ENCODE measurements at regions not wholly inside any gene's neighbourhood (a gene's known extent, or its start where the extent isn't known, plus 50 kb on each side); places are given as distances from the start of the nearest gene placed in this dataset.

DNA sequence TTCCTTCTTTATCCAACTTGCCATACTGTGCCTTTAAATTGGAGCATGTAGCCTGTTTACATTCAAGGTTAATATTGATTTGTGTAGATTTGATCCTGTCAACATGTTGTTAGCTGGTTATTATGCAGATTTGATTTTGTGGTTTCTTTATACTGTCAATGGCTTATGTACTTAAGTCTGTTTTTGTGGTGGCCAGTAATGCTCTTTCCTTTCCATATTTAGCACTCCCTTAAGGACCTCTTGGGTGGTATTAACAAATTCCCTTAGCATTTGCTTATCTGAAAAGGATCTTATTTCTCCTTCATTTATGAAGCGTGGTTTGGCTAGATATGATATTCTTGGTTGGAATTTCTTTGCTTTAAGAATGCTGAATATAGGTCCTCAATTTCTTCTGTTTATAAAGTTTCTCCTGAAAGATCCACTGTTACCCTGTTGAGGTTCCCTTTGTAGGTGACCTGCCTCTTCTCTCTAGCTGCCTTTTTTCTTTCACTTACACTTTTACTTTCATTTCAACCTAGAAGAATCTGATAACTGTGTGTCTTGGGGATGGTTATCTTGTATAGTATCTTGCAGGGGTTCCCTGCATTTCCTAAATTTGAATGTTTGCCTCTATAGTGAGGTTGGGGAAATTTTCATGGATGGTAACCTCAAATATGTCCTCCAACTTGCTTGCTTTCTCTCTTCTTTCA is 86.9 kb upstream of the NEGR1 start:
- ATAC-seq: no peak
- no peaks in the 10 kb centered on the region for H3K36me3 ChIP-seq

DNA sequence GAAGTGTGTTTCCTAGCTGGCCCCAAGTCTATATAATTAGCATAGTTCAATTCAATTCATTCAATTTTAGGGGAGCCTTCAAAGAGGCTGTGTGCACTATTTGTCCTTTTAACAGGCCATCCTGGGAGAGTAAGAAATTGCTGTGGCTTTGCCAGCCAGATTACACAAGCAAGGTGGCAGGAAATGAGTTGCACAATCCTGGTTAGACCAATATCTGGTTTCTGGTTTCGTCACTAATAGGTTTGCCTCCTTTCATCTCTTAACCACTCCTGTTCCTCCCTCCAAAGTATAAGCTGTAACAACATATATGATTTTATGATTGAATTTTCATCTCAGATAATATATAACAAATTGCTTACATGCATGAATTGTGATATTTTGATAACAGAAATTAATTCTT is 84.1 kb upstream of the NEGR1 start:
- intact Hi-C loops (cut with DNase I): no loop called here
- no peaks in the 10 kb centered on the region for H3K27me3 ChIP-seq
- H3K4me3 ChIP-seq: no peak overlapping the region
- ATAC-seq: peak; percentile 81
- DNase-seq: no peak
- H3K4me1 ChIP-seq: peaks cover 7% of the 10 kb centered on the region
- no peak overlapping the region for H3K27ac ChIP-seq
- TF ChIP-seq, protein P1, sequence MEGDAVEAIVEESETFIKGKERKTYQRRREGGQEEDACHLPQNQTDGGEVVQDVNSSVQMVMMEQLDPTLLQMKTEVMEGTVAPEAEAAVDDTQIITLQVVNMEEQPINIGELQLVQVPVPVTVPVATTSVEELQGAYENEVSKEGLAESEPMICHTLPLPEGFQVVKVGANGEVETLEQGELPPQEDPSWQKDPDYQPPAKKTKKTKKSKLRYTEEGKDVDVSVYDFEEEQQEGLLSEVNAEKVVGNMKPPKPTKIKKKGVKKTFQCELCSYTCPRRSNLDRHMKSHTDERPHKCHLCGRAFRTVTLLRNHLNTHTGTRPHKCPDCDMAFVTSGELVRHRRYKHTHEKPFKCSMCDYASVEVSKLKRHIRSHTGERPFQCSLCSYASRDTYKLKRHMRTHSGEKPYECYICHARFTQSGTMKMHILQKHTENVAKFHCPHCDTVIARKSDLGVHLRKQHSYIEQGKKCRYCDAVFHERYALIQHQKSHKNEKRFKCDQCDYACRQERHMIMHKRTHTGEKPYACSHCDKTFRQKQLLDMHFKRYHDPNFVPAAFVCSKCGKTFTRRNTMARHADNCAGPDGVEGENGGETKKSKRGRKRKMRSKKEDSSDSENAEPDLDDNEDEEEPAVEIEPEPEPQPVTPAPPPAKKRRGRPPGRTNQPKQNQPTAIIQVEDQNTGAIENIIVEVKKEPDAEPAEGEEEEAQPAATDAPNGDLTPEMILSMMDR (IDR thresholded peaks at IDR 0.05): no peak
- H3K36me3 ChIP-seq: no peaks in the 10 kb centered on the region
- no peaks in the 10 kb centered on the region for H3K9me3 ChIP-seq

More for the DNA sequence above, 86.9 kb upstream of the NEGR1 start:
- no peak for DNase-seq
- TF ChIP-seq, protein P1 (IDR thresholded peaks at IDR 0.05): no peak
- no peak overlapping the region for H3K27ac ChIP-seq
- no peaks in the 10 kb centered on the region for H3K9me3 ChIP-seq
- peaks cover 7% of the 10 kb centered on the region for H3K4me1 ChIP-seq
- intact Hi-C loops (cut with DNase I): no loop called here
- no peaks in the 10 kb centered on the region for H3K27me3 ChIP-seq
- H3K4me3 ChIP-seq: no peak overlapping the region

DNA sequence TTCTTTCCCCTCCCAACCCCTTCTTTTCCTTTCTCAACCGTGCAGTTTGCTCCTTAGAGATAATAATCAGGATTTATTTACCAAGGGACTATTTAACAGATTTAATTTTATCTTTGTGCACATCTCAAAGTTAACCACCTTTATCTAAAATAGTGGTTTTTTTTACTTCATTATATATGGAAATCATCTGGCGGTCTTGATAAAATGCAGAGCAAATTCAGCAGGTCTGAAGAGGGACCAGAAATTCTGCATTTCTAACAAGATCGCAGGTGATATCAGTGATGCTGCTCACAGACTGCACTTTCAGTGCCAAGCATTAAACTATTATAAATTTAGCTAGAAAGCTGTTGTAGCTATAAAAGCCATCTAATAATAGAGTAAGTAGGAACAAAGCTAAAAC is 83.4 kb upstream of the NEGR1 start:
- no peak overlapping the region for H3K27ac ChIP-seq
- no peaks in the 10 kb centered on the region for H3K27me3 ChIP-seq
- no peak for ATAC-seq
- no peak overlapping the region for H3K4me3 ChIP-seq
- H3K9me3 ChIP-seq: no peaks in the 10 kb centered on the region
- DNase-seq: no peak
- H3K4me1 ChIP-seq: peaks cover 7% of the 10 kb centered on the region
- H3K36me3 ChIP-seq: no peaks in the 10 kb centered on the region
- intact Hi-C loops (cut with DNase I): no loop called here
- TF ChIP-seq, protein P1 (IDR thresholded peaks at IDR 0.05): no peak

DNA sequence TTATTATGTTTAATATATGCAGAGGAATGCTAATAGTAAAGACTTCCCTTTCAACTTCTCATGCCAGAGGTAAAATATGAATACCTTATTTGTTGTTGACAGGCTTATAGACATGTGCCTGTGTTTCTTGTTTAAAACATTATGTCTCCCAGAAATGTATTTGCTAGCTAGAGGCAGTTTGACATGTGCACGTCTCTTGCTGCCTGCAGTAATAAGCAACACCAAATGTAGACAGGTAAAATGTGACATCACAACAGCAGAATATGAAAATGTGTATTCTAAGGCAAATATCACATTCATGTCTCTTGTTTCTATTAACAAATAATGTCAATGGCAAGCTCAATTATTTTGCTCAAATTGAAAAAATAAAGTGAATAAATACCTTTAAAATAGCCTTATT is 80.2 kb upstream of the NEGR1 start:
- H3K9me3 ChIP-seq: no peaks in the 10 kb centered on the region
- ATAC-seq (no peak), DNase-seq (no peak)
- H3K4me3 ChIP-seq: no peak overlapping the region
- TF ChIP-seq, protein P1 (IDR thresholded peaks at IDR 0.05): no peak
- intact Hi-C loops (cut with DNase I): no loop called here
- H3K27ac ChIP-seq: no peak overlapping the region
- peaks cover 7% of the 10 kb centered on the region for H3K4me1 ChIP-seq
- no peaks in the 10 kb centered on the region for H3K36me3 ChIP-seq
- H3K27me3 ChIP-seq: no peaks in the 10 kb centered on the region

DNA sequence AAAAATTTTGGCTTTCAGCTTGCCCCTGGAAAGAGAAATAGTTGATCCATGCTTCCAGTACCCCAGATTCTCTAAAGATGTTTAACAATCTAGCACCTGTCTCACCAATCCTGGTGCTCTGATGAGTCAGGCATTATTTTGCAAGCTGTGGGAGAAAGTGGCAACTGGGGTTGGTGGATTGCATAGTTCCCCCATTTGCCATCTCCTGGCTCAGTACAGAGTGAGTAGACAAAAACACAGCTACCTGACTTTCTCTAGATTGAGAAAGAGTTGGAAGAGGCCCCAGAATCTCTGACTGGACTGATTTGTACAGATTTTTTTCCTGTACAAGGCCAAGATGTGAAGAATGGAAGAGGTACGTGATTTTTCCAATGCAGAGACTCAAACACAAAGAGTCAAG is 75.1 kb upstream of the NEGR1 start:
- TF ChIP-seq, protein P1 (IDR thresholded peaks at IDR 0.05): no peak
- no peak for DNase-seq
- no peaks in the 10 kb centered on the region for H3K4me1 ChIP-seq
- H3K9me3 ChIP-seq: no peaks in the 10 kb centered on the region
- ATAC-seq: no peak
- H3K4me3 ChIP-seq: no peak overlapping the region
- intact Hi-C loops (cut with DNase I): no loop called here
- H3K36me3 ChIP-seq: no peaks in the 10 kb centered on the region
- H3K27me3 ChIP-seq: no peaks in the 10 kb centered on the region
- no peak overlapping the region for H3K27ac ChIP-seq

DNA sequence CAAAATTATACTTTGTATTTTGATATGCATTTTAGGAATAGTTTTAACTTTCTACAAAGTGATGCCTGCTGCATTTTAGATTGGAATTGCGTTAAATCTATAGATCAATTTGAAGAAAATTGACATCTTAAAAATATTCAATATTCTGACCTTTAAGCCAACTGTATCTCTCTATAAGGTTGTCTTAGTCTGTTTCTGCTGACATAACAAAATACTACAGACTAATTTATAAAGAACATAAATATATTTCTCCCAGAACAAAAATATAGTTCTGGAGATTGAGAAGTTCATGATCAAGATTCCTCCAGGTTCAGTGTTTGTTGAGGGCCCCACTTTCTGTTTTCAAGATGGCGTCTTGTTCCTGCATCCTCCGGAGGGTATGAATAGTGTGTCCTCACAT is 73.6 kb upstream of the NEGR1 start:
- no peak overlapping the region for H3K27ac ChIP-seq
- no peak for ATAC-seq
- intact Hi-C loops (cut with DNase I): no loop called here
- H3K4me1 ChIP-seq: no peaks in the 10 kb centered on the region
- no peak for DNase-seq
- no peak overlapping the region for H3K4me3 ChIP-seq
- H3K36me3 ChIP-seq: no peaks in the 10 kb centered on the region
- TF ChIP-seq, protein P1 (IDR thresholded peaks at IDR 0.05): no peak
- H3K9me3 ChIP-seq: no peaks in the 10 kb centered on the region
- no peaks in the 10 kb centered on the region for H3K27me3 ChIP-seq
